NCI-H748 treated with DMSO at 0.1 percent for 48 hours (cell line): ENCODE measurements at regions not wholly inside any gene's neighbourhood (a gene's known extent, or its start where the extent isn't known, plus 50 kb on each side); places are given as distances from the start of the nearest gene placed in this dataset.

Source experiments
- DNase-seq: peaks from one replicate; lab custom pipeline; 2025; lab: John Stamatoyannopoulos, UW

DNA sequence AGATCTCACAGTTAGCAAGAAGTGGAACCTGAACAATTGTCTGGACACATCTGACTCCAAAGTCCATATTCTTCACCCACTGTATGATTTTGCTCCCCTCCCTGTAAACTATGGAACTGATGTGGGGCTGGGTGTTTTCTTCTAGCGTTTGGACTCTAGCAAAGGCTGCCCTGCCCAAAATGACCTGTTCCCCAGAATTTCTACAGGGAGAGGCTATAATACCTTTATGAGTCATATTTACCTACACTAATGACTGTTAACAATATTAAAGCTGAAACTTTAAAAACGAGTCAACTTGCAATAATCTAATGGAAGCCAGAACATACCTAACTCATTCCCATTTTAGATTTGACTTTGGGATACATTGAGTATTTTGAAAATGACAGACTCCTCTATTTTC, 531.2 kb upstream of the CFAP20DC start:
- no peak for DNase-seq

GRCh38 chr3:59580499-59580898, 530.7 kb upstream of the CFAP20DC start:
- DNase-seq, result no peak

GRCh38 chr3:59578129-59578528, 528.3 kb upstream of the CFAP20DC start:
- DNase-seq, result no peak

DNA sequence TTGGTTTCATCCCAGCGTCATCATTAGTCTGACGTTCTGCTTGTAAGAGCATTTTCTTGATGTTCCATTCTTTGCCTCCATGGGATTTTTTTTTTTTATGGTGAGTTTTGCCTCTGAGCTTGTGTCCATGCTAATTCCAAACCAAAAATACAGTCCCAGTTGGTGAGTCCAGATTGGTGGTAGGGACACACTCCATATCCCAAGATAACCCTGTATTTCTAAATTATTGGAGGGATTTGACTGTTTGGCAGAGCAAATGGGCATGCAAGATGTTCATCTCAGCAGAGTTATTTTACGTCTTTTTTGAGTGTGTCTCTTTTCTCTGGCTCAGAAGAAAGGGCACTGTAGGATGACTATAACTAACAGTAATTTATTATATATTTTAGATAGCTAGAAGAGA, 526.8 kb upstream of the CFAP20DC start:
- DNase-seq, result no peak

GRCh38 chr3:59575113-59576001, 525.5 kb upstream of the CFAP20DC start:
- peak; percentile 84 for DNase-seq

DNA sequence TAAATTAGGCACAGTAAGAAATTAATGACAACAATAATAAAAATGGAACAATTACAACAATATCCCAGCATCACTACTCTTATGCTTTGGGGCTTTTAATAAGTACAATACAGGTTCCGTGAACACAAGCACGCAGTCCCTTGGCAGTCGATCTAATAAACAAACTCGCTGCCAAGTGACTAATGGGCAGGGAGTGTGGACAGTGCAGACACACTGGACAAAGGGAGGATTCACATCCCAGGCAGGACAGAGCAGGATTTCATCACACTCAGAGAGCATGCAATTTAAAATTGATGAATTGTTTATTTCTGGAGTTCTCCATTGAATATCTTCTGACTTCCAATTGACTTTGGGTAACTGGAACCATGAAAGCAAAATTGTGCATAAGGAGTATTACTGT, 524.1 kb upstream of the CFAP20DC start:
- DNase-seq, result no peak

GRCh38 chr3:59572106-59572505, 522.3 kb upstream of the CFAP20DC start:
- no peak for DNase-seq

DNA sequence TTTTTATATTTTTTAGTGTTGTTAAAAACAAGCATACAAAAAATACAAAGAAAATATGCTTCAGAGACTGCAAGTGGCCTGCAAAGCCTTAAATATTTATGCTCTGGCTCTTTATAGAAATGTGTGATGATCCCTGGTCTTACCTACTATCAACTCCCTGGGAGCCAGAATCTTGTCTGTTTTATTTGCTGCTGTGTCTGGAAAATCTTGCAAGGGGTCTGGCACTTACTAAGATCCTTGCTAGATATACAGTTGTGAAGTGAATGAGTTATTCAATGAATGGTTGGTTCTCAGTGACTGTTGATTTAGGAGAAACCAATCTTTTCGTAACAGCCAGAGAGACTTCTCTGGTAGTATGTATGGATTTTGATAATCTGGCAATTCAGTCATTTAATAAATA, 521.0 kb upstream of the CFAP20DC start:
- no peak for DNase-seq

GRCh38 chr3:59567661-59568060, 517.8 kb upstream of the CFAP20DC start:
- no peak for DNase-seq

- no peak for DNase-seq
Measured at GRCh38 chr3:59566481-59566975, 516.7 kb upstream of the CFAP20DC start.

DNA sequence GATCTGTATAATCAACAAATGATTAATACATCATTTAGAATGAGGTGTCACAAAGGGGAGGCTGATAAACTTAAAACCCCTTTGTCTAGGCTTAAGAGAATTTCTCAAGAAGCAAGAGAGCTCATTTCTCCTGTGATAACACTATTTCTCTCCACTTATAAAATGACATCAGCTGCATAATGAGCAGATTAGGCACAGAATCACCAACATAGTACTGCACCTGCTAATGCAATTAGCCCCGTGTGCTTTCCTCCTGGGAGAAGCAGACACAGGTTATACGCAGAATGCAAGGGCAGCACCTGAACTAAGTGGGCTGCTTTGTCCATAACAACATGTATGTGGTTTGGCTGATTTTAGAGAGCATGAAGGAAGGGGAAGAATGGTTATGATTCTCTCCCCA, 515.3 kb upstream of the CFAP20DC start:
- DNase-seq, result peak; percentile 30

GRCh38 chr3:59563966-59564365, 514.1 kb upstream of the CFAP20DC start:
- no peak for DNase-seq

GRCh38 chr3:59563072-59563605, 513.3 kb upstream of the CFAP20DC start:
- DNase-seq, result no peak

DNA sequence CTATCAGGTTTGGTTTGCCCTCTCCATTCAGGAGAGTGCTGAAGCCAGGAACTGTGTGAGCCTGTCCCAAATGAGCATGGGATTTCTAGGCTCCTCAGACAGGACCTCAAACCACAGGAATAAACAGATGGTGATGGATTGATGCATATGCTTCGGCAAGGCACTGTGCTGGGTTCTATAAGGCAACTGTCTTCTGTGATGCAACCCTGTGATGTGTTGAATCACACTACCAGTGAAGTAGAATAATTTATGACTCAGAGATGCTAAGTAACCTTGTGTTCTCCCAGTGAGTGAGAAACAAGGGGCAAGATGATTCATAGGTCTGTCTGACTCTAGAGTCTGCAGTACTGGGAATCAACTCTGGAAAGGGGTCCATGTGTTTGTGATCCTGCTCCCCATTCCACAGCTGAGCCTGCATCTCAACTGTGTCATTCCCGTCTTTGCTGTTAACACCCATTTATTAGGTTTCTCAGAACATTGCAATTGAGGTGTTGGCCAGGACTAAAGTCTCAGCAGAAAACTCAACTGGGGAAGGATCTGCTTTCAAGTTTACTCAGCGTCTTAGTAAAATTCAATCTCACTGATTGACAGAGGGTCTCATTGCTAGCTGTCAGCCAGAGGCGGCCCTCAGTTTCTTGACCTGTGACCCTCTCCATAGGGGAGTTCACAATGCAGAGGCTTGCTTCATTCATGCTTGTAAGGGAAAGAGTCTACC, 510.1 kb upstream of the CFAP20DC start:
- no peak for DNase-seq

GRCh38 chr3:59558906-59559720, 509.3 kb upstream of the CFAP20DC start:
- DNase-seq, result peak; percentile 83

- no peak for DNase-seq
Measured at GRCh38 chr3:59555593-59556315, 505.9 kb upstream of the CFAP20DC start.

GRCh38 chr3:59553076-59553475, 503.3 kb upstream of the CFAP20DC start:
- no peak for DNase-seq

DNA sequence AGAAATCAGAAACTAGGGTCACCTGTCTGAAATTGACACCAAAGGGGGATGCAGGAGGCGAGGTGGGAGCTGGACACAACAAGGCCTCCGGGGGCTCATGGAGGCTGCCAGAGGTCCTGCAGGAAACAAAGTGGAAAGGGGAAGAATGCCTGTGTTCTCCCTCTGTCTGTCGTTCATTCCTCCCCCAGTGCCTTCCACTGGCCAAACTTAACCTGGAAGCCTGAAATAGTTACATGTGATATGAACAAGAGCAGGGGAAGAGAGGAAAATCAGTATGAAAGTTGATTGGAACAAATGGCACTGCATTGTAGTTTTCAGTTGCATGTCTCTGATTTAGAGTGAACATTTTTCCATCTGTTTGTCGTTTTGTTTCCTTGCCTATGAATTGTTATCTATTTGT, 502.0 kb upstream of the CFAP20DC start:
- no peak for DNase-seq

- no peak for DNase-seq
Measured at GRCh38 chr3:59549962-59550361, 500.1 kb upstream of the CFAP20DC start.

DNA sequence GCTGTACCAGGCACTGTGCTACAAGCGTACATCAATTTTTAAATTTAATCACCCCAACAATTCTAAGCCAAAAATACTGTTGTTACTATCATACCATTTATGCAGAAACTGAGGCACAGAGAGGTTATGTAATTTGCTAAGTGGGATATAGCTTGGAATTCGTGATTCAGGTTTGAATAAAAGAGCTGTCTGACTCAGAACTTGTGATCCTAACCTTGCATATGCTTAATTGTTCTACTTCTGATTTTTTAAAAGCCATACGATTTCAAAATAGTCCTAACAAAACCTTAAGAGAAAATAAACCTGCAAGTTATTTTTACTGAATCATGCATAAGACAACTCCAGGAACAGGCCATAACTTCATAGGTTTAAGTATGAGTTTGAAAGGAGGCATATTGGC, 498.0 kb upstream of the CFAP20DC start:
- no peak for DNase-seq

GRCh38 chr3:59546522-59546921, 496.7 kb upstream of the CFAP20DC start:
- DNase-seq, result no peak
